ENCODE measurements at regions not wholly inside any gene's neighbourhood (a gene's known extent, or its start where the extent isn't known, plus 50 kb on each side); places are given as distances from the start of the nearest gene placed in this dataset.

- no peak for TF ChIP-seq POLR2A (IDR thresholded peaks at IDR 0.05)
- TF ChIP-seq, protein P1, sequence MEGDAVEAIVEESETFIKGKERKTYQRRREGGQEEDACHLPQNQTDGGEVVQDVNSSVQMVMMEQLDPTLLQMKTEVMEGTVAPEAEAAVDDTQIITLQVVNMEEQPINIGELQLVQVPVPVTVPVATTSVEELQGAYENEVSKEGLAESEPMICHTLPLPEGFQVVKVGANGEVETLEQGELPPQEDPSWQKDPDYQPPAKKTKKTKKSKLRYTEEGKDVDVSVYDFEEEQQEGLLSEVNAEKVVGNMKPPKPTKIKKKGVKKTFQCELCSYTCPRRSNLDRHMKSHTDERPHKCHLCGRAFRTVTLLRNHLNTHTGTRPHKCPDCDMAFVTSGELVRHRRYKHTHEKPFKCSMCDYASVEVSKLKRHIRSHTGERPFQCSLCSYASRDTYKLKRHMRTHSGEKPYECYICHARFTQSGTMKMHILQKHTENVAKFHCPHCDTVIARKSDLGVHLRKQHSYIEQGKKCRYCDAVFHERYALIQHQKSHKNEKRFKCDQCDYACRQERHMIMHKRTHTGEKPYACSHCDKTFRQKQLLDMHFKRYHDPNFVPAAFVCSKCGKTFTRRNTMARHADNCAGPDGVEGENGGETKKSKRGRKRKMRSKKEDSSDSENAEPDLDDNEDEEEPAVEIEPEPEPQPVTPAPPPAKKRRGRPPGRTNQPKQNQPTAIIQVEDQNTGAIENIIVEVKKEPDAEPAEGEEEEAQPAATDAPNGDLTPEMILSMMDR (IDR thresholded peaks at IDR 0.05 in 4 of 5, conservative IDR thresholded peaks at IDR 0.05 in 1 of 5), result no peak
Observed at GRCh38 chr2:63789338-63790020, 52.2 kb upstream of the UGP2 start.

Data from gastrocnemius medialis (tissue), 4 donors.